Thoracic aorta (tissue), 2 donors: ENCODE measurements at regions not wholly inside any gene's neighbourhood (a gene's known extent, or its start where the extent isn't known, plus 50 kb on each side); places are given as distances from the start of the nearest gene placed in this dataset.

Experiments
- ATAC-seq: fragments of 150-250 bp; one replicate; pipeline ENCODE4 v1.8.0; 2017; ENCODE audit warnings: low read depth; ENCODE audit not compliant: insufficient number of reproducible peaks, low FRiP score
- DNase-seq: peaks from one replicate; pipeline ENCODE4 v3.0.0-alpha.2; 2020; ENCODE audit warnings: low spot score
- H3K27ac ChIP-seq, 2 donors: fragments of 200-600 bp; sonication (generic); 1 replicate in 1 of 2; 2 replicates in 1 of 2; pipeline ENCODE4 v1.5.1; 2016; ENCODE audit warnings: mild to moderate bottlenecking in 2 of 2, moderate library complexity in 2 of 2
- H3K27me3 ChIP-seq: fragments of 200-600 bp; sonication (generic); replicated peaks from 2 replicates; pipeline ENCODE4 v1.6.0; 2016; ENCODE audit warnings: mild to moderate bottlenecking; ENCODE audit not compliant: insufficient read depth
- H3K36me3 ChIP-seq: fragments of 200-600 bp; sonication (generic); one replicate; pipeline ENCODE4 v1.5.1; 2016
- H3K4me1 ChIP-seq, 2 donors: fragments of 200-600 bp; sonication (generic); 1 replicate in 1 of 2; 2 replicates in 1 of 2; pipeline versions ENCODE4 v1.5.1 to v1.6.0; 2016; ENCODE audit warnings: low read depth in 2 of 2, mild to moderate bottlenecking in 1 of 2; ENCODE audit not compliant: control insufficient read depth in 1 of 2
- H3K4me3 ChIP-seq: fragments of 200-600 bp; sonication (generic); 2 replicates; pipeline ENCODE4 v1.5.1; 2016; ENCODE audit warnings: mild to moderate bottlenecking
- H3K9me3 ChIP-seq: fragments of 200-600 bp; sonication (generic); 2 replicates; pipeline ENCODE4 v1.5.1; 2016
- TF ChIP-seq, protein P1 (sequence below): fragments of 200-600 bp; sonication (generic); IDR thresholded peaks from one replicate; pipeline ENCODE4 v1.5.1; 2019; ENCODE audit warnings: antibody characterized with exemption

- no peak for DNase-seq
- TF ChIP-seq, protein P1, sequence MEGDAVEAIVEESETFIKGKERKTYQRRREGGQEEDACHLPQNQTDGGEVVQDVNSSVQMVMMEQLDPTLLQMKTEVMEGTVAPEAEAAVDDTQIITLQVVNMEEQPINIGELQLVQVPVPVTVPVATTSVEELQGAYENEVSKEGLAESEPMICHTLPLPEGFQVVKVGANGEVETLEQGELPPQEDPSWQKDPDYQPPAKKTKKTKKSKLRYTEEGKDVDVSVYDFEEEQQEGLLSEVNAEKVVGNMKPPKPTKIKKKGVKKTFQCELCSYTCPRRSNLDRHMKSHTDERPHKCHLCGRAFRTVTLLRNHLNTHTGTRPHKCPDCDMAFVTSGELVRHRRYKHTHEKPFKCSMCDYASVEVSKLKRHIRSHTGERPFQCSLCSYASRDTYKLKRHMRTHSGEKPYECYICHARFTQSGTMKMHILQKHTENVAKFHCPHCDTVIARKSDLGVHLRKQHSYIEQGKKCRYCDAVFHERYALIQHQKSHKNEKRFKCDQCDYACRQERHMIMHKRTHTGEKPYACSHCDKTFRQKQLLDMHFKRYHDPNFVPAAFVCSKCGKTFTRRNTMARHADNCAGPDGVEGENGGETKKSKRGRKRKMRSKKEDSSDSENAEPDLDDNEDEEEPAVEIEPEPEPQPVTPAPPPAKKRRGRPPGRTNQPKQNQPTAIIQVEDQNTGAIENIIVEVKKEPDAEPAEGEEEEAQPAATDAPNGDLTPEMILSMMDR = no peak
- no peaks in the 10 kb centered on the region for H3K4me1 ChIP-seq
- H3K4me3 ChIP-seq = no peak overlapping the region
- ATAC-seq = no peak
- H3K27ac ChIP-seq = no peak overlapping the region
- H3K27me3 ChIP-seq = no peaks in the 10 kb centered on the region
- H3K9me3 ChIP-seq = no peaks in the 10 kb centered on the region
- H3K36me3 ChIP-seq = no peaks in the 10 kb centered on the region
These were observed 422.7 kb downstream of the FBXO15 start for GRCh38 chr18:73724958-73725357.

- no peaks in the 10 kb centered on the region for H3K4me1 ChIP-seq
- H3K9me3 ChIP-seq = no peaks in the 10 kb centered on the region
- no peak overlapping the region for H3K4me3 ChIP-seq
- no peak overlapping the region for H3K27ac ChIP-seq
- no peak for ATAC-seq
- no peaks in the 10 kb centered on the region for H3K27me3 ChIP-seq
- DNase-seq = no peak
- H3K36me3 ChIP-seq = no peaks in the 10 kb centered on the region
- TF ChIP-seq, protein P1 = no peak
These were observed 428.0 kb downstream of the FBXO15 start for GRCh38 chr18:73719611-73720010.

- DNase-seq (no peak), ATAC-seq (no peak)
- H3K4me3 ChIP-seq = no peak overlapping the region
- H3K9me3 ChIP-seq = no peaks in the 10 kb centered on the region
- H3K4me1 ChIP-seq = no peaks in the 10 kb centered on the region
- TF ChIP-seq, protein P1 = no peak
- H3K27me3 ChIP-seq = no peaks in the 10 kb centered on the region
- H3K27ac ChIP-seq = no peak overlapping the region
- H3K36me3 ChIP-seq = no peaks in the 10 kb centered on the region
These were observed 430.1 kb downstream of the FBXO15 start for GRCh38 chr18:73717570-73717969.

DNA sequence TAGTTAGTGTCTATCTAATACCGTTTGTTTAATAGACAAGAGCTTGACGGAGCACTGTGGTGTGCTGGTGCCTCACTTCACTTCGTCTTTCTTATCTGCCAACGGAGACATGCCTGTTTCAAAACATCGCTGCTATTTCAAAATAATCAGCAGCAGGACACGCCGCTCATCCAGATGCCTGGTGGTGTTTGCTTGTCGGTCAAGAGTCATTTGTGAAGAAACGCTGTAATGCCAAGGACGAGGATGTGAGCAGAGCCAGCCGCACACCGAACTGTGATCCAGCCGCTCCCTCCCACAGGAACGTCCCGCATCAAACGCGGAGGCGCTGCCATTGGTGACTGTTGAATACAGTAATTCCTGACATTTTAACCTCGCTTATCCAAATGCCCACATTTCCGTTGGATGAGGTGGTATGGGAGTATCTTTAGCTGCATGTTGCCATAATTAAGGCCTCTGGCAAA is 432.4 kb downstream of the FBXO15 start:
- Histone ChIP-seq H3K4me1 (no peaks in the 10 kb centered on the region), H3K27me3 (no peaks in the 10 kb centered on the region), H3K9me3 (no peaks in the 10 kb centered on the region), H3K4me3 (no peak overlapping the region), H3K27ac (no peak overlapping the region), H3K36me3 (no peaks in the 10 kb centered on the region)
- no peak for ATAC-seq
- DNase-seq = no peak
- TF ChIP-seq, protein P1 = no peak

GRCh38 chr18:73714466-73714865 is 433.2 kb downstream of the FBXO15 start:
- no peak overlapping the region for H3K27ac ChIP-seq
- H3K27me3 ChIP-seq = no peaks in the 10 kb centered on the region
- TF ChIP-seq, protein P1 = no peak
- no peaks in the 10 kb centered on the region for H3K9me3 ChIP-seq
- DNase-seq = no peak
- H3K4me3 ChIP-seq = no peak overlapping the region
- H3K4me1 ChIP-seq = no peaks in the 10 kb centered on the region
- no peaks in the 10 kb centered on the region for H3K36me3 ChIP-seq
- no peak for ATAC-seq
